ENCODE measurements at regions not wholly inside any gene's neighbourhood (a gene's known extent, or its start where the extent isn't known, plus 50 kb on each side); places are given as distances from the start of the nearest gene placed in this dataset.
A peak's percentile ranks its signal among the peaks of the same experiment; 100 is the strongest.

DNA sequence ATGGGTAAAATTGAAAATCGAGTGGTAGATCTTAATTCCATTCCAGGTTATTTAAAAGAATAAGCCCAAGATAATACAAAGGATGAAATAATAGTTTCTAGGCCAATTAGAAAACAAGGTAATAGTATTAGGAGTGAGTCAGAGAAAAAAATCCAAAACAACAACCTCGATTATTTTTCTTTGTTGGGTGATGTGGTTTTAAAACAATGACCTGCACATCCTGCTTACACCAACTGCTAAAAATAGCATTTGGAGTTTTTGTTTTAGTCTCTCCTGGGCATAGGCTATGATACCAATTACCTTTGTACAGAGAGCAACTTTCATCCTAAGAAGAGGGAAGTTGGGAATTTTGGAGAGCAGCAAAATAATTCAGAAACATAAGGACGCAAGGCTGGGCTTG, 101.7 kb upstream of the MYO10 start:
- 60 to 64% methylated on average over 3 of the region's 3 CpGs for WGBS, 2 experiments (ENCODE audit: low coverage in 1 of 2, low lambda C conversion rate in 2 of 2, missing lambda C conversion rate in 2 of 2)
- no peaks in the 10 kb centered on the region for H3K9me3 ChIP-seq (ENCODE audit: low read depth)

GRCh38 chr5:17039170-17039569, 103.1 kb upstream of the MYO10 start:
- no peak overlapping the region for H3K9ac ChIP-seq
- no peaks in the 10 kb centered on the region for H3K79me2 ChIP-seq (ENCODE audit: insufficient read depth)
- no peak overlapping the region for H2AFZ ChIP-seq
- no peaks in the 10 kb centered on the region for H3K27me3 ChIP-seq (replicated peaks; ENCODE audit: insufficient read depth)
- DNase-seq = no peak
- H3K4me2 ChIP-seq (ENCODE audit: unreplicated experiment) = no peak overlapping the region
- in situ Hi-C loops (cut with MboI) = no loop called here
- no peaks in the 10 kb centered on the region for H3K9me2 ChIP-seq (ENCODE audit: insufficient read depth)
- no peaks in the 10 kb centered on the region for H4K20me1 ChIP-seq (ENCODE audit: insufficient read depth)
- H3K36me3 ChIP-seq (ENCODE audit: low read depth) = no peaks in the 10 kb centered on the region
- H3K4me3 ChIP-seq = no peak overlapping the region
- no peak overlapping the region for H3K27ac ChIP-seq
- H3K4me1 ChIP-seq (ENCODE audit: insufficient read depth) = peaks cover 10% of the 10 kb centered on the region
- WGBS, 2 experiments (ENCODE audit: low coverage in 1 of 2, low lambda C conversion rate in 2 of 2, missing lambda C conversion rate in 2 of 2) = 86 to 97% methylated on average over 2 of the region's 2 CpGs
- TF ChIP-seq EZH2phosphoT487 (IDR thresholded peaks at IDR 0.05; ENCODE audit: insufficient read depth, low read depth) = no peak
- no peak for TF ChIP-seq EZH2 (IDR thresholded peaks at IDR 0.05; ENCODE audit: insufficient read depth, poor library complexity, severe bottlenecking)
- H3K9me3 ChIP-seq (ENCODE audit: low read depth) = no peaks in the 10 kb centered on the region
- H3F3A ChIP-seq (ENCODE audit: insufficient read depth) = no peaks in the 10 kb centered on the region

More for the DNA sequence above, 101.7 kb upstream of the MYO10 start:
- Histone ChIP-seq H3K9me2 (ENCODE audit: insufficient read depth) (no peaks in the 10 kb centered on the region), H4K20me1 (ENCODE audit: insufficient read depth) (no peaks in the 10 kb centered on the region), H3K36me3 (ENCODE audit: low read depth) (no peaks in the 10 kb centered on the region), H3F3A (ENCODE audit: insufficient read depth) (no peaks in the 10 kb centered on the region), H3K4me2 (ENCODE audit: unreplicated experiment) (peak overlapping the region; percentile 71), H2AFZ (no peak overlapping the region), H3K9ac (no peak overlapping the region), H3K27ac (no peak overlapping the region), H3K4me3 (no peak overlapping the region), H3K4me1 (ENCODE audit: insufficient read depth) (peaks cover 10% of the 10 kb centered on the region), H3K79me2 (ENCODE audit: insufficient read depth) (no peaks in the 10 kb centered on the region), H3K27me3 (replicated peaks; ENCODE audit: insufficient read depth) (no peaks in the 10 kb centered on the region)
- no peak for TF ChIP-seq EZH2 (IDR thresholded peaks at IDR 0.05; ENCODE audit: insufficient read depth, poor library complexity, severe bottlenecking)
- no peak for TF ChIP-seq EZH2phosphoT487 (IDR thresholded peaks at IDR 0.05; ENCODE audit: insufficient read depth, low read depth)
- DNase-seq = peak; percentile 66
- in situ Hi-C loops (cut with MboI) = no loop called here

GRCh38 chr5:17042041-17042440, 106.0 kb upstream of the MYO10 start:
- H3K27me3 ChIP-seq (replicated peaks; ENCODE audit: insufficient read depth) = no peaks in the 10 kb centered on the region
- no peak for TF ChIP-seq EZH2phosphoT487 (IDR thresholded peaks at IDR 0.05; ENCODE audit: insufficient read depth, low read depth)
- no peak for TF ChIP-seq EZH2 (IDR thresholded peaks at IDR 0.05; ENCODE audit: insufficient read depth, poor library complexity, severe bottlenecking)
- H3K27ac ChIP-seq = no peak overlapping the region
- H3K4me2 ChIP-seq (ENCODE audit: unreplicated experiment) = no peak overlapping the region
- H3K9ac ChIP-seq = no peak overlapping the region
- peaks cover 10% of the 10 kb centered on the region for H3K4me1 ChIP-seq (ENCODE audit: insufficient read depth)
- H3F3A ChIP-seq (ENCODE audit: insufficient read depth) = no peaks in the 10 kb centered on the region
- H3K4me3 ChIP-seq = no peak overlapping the region
- no peaks in the 10 kb centered on the region for H3K79me2 ChIP-seq (ENCODE audit: insufficient read depth)
- no peaks in the 10 kb centered on the region for H3K9me2 ChIP-seq (ENCODE audit: insufficient read depth)
- in situ Hi-C loops (cut with MboI) = no loop called here
- no peaks in the 10 kb centered on the region for H4K20me1 ChIP-seq (ENCODE audit: insufficient read depth)
- no peaks in the 10 kb centered on the region for H3K9me3 ChIP-seq (ENCODE audit: low read depth)
- WGBS, 2 experiments (ENCODE audit: low coverage in 1 of 2, low lambda C conversion rate in 2 of 2, missing lambda C conversion rate in 2 of 2) = 65% methylated on average over 5 of the region's 5 CpGs
- no peak for DNase-seq
- no peak overlapping the region for H2AFZ ChIP-seq
- no peaks in the 10 kb centered on the region for H3K36me3 ChIP-seq (ENCODE audit: low read depth)

DNA sequence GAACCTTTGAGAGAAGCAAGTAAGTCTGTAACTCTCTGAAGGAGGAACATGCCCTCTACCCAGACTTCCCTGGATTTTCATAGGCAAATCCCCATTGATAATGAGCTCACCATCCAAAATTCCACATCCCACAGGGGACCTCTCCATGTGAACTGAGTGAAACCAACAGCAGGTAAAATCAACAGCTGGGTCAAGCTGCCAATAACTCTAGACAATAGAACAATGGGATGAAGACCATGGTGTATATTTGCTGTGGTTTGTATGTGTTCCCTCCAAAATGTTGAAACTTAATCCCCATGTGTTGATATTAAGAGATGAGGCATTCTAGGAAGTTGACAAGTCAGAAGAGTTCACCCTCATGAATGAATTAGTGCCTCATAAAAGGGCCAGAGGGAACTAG, 110.2 kb upstream of the MYO10 start:
- Histone ChIP-seq H3F3A (ENCODE audit: insufficient read depth) (no peaks in the 10 kb centered on the region), H4K20me1 (ENCODE audit: insufficient read depth) (no peaks in the 10 kb centered on the region), H3K9me2 (ENCODE audit: insufficient read depth) (no peaks in the 10 kb centered on the region), H3K27me3 (replicated peaks; ENCODE audit: insufficient read depth) (no peaks in the 10 kb centered on the region), H3K9me3 (ENCODE audit: low read depth) (no peaks in the 10 kb centered on the region), H2AFZ (no peak overlapping the region), H3K79me2 (ENCODE audit: insufficient read depth) (no peaks in the 10 kb centered on the region), H3K27ac (no peak overlapping the region), H3K36me3 (ENCODE audit: low read depth) (no peaks in the 10 kb centered on the region), H3K9ac (no peak overlapping the region), H3K4me2 (ENCODE audit: unreplicated experiment) (no peak overlapping the region), H3K4me3 (no peak overlapping the region), H3K4me1 (ENCODE audit: insufficient read depth) (no peaks in the 10 kb centered on the region)
- in situ Hi-C loops (cut with MboI) = no loop called here
- no peak for DNase-seq
- TF ChIP-seq EZH2phosphoT487 (IDR thresholded peaks at IDR 0.05; ENCODE audit: insufficient read depth, low read depth) = no peak
- TF ChIP-seq EZH2 (IDR thresholded peaks at IDR 0.05; ENCODE audit: insufficient read depth, poor library complexity, severe bottlenecking) = no peak

DNA sequence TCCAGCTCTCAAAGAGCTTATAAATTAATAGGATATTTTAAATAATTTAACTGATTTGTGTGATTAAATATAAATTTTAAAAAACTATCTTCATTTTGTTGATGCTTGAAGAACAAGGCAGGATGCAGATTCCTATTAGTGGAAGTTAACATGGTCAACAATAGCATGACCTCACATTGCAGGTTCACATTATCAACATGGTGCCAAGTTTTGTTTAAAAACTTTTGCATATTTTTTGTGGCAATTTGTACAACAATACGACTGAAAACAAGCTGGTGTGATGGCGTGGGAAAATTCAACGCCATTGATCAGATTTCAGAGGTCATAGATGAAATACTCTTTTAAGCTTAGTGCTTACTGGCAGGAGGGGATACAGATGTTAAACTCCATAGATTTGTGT, 114.1 kb upstream of the MYO10 start:
- no peak for TF ChIP-seq EZH2phosphoT487 (IDR thresholded peaks at IDR 0.05; ENCODE audit: insufficient read depth, low read depth)
- no peak for TF ChIP-seq EZH2 (IDR thresholded peaks at IDR 0.05; ENCODE audit: insufficient read depth, poor library complexity, severe bottlenecking)
- WGBS, 2 experiments (ENCODE audit: low coverage in 1 of 2, low lambda C conversion rate in 2 of 2, missing lambda C conversion rate in 2 of 2) = 85 to 91% methylated on average over 3 of the region's 3 CpGs
- Histone ChIP-seq H2AFZ (no peak overlapping the region), H3K9me2 (ENCODE audit: insufficient read depth) (no peaks in the 10 kb centered on the region), H3K4me2 (ENCODE audit: unreplicated experiment) (no peak overlapping the region), H3K79me2 (ENCODE audit: insufficient read depth) (no peaks in the 10 kb centered on the region), H3K9ac (no peak overlapping the region), H3F3A (ENCODE audit: insufficient read depth) (no peaks in the 10 kb centered on the region), H3K27me3 (replicated peaks; ENCODE audit: insufficient read depth) (no peaks in the 10 kb centered on the region), H3K27ac (no peak overlapping the region), H3K9me3 (ENCODE audit: low read depth) (no peaks in the 10 kb centered on the region), H4K20me1 (ENCODE audit: insufficient read depth) (no peaks in the 10 kb centered on the region), H3K4me1 (ENCODE audit: insufficient read depth) (no peaks in the 10 kb centered on the region), H3K36me3 (ENCODE audit: low read depth) (no peaks in the 10 kb centered on the region), H3K4me3 (no peak overlapping the region)
- in situ Hi-C loops (cut with MboI) = no loop called here
- no peak for DNase-seq

All from GM23248 (cell line).